ENCODE measurements at regions not wholly inside any gene's neighbourhood (a gene's known extent, or its start where the extent isn't known, plus 50 kb on each side); places are given as distances from the start of the nearest gene placed in this dataset.
A peak's percentile ranks its signal among the peaks of the same experiment; 100 is the strongest.

DNA sequence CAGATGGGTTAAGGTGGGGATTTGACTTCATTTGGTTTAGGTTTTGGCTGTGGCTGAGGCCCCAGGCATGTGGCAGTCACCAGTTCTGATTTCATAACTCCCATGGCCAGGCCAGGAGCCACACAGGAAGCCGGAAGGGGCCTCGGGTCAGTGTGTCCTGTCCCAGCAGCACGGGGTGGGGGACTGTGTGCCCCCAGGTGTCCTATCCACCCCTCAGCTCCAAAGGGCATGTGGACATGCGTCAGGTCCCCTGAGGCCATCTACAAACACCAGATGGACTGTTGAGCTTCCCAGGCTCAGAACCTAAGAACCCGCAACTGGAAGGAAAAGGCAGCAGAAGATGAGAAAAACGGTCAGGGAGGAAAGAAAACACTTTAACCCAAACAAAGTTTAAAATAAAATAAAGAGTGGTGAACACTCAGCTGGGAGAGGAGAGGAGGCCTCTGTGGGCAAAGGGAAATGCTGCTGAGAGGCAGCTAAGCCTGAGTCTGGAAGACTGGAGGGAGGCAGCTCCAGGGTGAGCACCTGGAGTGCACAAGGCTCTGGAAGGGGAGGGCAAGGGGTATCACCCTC, 260.8 kb downstream of the AUH start:
- Histone ChIP-seq H3K4me1 (ENCODE audit: low read depth) (peaks cover 45% of the 10 kb centered on the region), H3K9me3 (ENCODE audit: low read depth) (no peaks in the 10 kb centered on the region), H3K27ac (peak overlapping the region; percentile 85), H3K36me3 (no peaks in the 10 kb centered on the region), H3K4me3 (no peak overlapping the region), H3K27me3 (no peaks in the 10 kb centered on the region)
- DNase-seq (ENCODE audit: low read depth in 1 of 2, low spot score in 1 of 2): no peak
- TF ChIP-seq, protein P1, sequence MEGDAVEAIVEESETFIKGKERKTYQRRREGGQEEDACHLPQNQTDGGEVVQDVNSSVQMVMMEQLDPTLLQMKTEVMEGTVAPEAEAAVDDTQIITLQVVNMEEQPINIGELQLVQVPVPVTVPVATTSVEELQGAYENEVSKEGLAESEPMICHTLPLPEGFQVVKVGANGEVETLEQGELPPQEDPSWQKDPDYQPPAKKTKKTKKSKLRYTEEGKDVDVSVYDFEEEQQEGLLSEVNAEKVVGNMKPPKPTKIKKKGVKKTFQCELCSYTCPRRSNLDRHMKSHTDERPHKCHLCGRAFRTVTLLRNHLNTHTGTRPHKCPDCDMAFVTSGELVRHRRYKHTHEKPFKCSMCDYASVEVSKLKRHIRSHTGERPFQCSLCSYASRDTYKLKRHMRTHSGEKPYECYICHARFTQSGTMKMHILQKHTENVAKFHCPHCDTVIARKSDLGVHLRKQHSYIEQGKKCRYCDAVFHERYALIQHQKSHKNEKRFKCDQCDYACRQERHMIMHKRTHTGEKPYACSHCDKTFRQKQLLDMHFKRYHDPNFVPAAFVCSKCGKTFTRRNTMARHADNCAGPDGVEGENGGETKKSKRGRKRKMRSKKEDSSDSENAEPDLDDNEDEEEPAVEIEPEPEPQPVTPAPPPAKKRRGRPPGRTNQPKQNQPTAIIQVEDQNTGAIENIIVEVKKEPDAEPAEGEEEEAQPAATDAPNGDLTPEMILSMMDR (IDR thresholded peaks at IDR 0.05; ENCODE audit: low read depth, low read length): no peak

DNA sequence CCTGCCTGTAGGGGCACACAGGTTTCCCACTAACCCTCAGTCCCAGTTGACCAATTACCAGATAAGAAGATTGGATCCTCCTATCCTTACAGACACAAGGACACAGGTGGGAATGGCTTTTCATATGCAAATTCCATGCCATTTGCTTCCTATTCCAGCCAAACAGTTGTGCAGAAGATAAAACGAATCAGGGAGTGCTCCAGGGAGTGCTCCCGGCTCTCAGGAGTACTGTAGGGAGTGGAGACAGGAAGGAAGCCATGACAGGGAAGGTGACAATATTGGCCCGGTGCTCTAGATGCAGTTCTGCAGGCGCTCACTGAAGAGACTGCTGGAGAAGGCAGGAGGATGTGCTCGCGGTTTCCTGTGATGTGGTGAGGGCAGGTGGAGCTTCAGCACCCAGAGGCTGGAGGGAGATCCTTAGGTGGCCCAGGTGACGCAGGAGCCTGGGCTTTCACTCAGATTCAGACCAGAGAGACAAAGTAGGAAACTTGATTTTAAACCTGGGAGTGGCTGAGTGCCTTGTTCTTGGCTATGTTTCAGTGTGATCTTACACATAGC, 260.0 kb downstream of the AUH start:
- Histone ChIP-seq H3K27me3 (no peaks in the 10 kb centered on the region), H3K4me3 (no peak overlapping the region), H3K27ac (peak overlapping the region; percentile 85), H3K9me3 (ENCODE audit: low read depth) (no peaks in the 10 kb centered on the region), H3K36me3 (no peaks in the 10 kb centered on the region), H3K4me1 (ENCODE audit: low read depth) (peaks cover 45% of the 10 kb centered on the region)
- DNase-seq (ENCODE audit: low read depth in 1 of 2, low spot score in 1 of 2): no peak
- TF ChIP-seq, protein P1 (IDR thresholded peaks at IDR 0.05; ENCODE audit: low read depth, low read length): no peak

DNA sequence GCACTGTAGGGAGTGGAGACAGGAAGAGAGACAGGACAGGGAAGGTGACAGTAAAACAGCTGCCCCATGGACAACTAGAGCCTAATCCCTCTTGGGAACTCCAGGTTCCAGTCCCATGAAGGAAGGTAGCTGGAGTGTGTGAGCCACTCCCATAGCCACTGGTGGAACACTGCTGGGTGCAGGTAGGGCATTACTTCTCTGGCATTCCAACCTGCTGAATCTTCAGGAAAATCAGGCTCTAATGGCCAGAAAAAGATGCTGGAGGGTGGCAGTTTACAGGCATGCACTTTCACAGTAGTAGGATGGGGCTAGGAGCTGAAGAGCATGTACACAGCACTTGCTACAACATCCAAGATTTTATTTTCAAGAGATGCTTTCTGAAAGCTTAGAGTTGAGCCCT, 259.4 kb downstream of the AUH start:
- TF ChIP-seq, protein P1 (IDR thresholded peaks at IDR 0.05; ENCODE audit: low read depth, low read length): no peak
- DNase-seq (ENCODE audit: low read depth in 1 of 2, low spot score in 1 of 2): no peak
- H3K27me3 ChIP-seq: no peaks in the 10 kb centered on the region
- no peaks in the 10 kb centered on the region for H3K9me3 ChIP-seq (ENCODE audit: low read depth)
- peaks cover 45% of the 10 kb centered on the region for H3K4me1 ChIP-seq (ENCODE audit: low read depth)
- no peaks in the 10 kb centered on the region for H3K36me3 ChIP-seq
- no peak overlapping the region for H3K27ac ChIP-seq
- no peak overlapping the region for H3K4me3 ChIP-seq

DNA sequence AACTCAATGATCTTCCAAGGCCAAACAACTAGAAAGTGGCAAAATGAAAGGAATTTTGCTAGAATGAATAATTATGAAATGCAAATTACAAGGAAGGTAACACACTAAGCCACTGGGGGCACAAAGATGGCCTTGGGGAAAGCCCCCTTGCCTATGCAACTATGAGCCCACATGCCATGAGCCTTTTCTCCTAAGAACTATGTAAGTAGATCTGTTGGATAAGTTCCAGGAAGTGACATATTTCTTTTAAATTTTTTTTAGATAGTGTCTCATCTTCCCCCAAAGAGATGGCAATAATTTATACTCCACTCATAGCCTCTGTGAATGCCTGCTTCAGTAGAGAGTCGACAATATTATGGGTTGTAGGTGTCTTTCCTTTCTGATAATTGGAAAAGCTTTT, 257.8 kb downstream of the AUH start:
- no peak for DNase-seq (ENCODE audit: low read depth in 1 of 2, low spot score in 1 of 2)
- no peaks in the 10 kb centered on the region for H3K36me3 ChIP-seq
- no peak overlapping the region for H3K4me3 ChIP-seq
- H3K9me3 ChIP-seq (ENCODE audit: low read depth): no peaks in the 10 kb centered on the region
- TF ChIP-seq, protein P1 (IDR thresholded peaks at IDR 0.05; ENCODE audit: low read depth, low read length): no peak
- peaks cover 30% of the 10 kb centered on the region for H3K4me1 ChIP-seq (ENCODE audit: low read depth)
- no peak overlapping the region for H3K27ac ChIP-seq
- H3K27me3 ChIP-seq: no peaks in the 10 kb centered on the region

DNA sequence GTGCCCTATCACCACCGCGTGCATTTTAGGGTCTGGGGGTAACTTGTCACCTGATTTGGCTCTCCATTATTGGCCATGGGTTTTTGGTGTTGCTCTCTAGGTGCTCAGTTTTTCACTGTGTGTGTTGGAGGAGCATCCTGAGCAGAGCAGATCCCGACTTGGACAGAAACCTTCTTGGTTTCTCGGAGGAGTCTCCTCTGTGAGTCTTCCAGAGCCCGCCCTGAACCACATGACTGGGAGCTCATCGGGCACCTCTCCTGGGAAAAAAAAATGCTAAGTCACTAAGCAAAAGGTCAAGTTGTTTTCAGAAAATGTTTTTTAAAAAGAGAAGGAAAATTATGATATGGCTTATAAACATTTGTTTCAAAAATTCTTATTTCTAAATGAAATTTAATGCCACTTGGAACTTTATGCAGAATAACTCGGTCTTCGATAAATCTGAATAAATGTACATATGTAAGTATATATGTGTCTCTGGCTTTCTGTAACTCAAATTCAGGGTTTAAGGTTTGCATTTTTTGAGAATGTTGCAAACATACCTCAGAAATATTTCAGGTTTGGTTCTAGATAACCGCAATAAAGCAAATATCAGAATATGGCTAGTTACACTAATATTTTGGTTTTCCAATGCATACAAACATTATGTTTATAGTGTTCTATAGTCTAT, 255.2 kb downstream of the AUH start:
- no peak for DNase-seq (ENCODE audit: low read depth in 1 of 2, low spot score in 1 of 2)
- H3K4me3 ChIP-seq: no peak overlapping the region
- H3K27ac ChIP-seq: no peak overlapping the region
- H3K9me3 ChIP-seq (ENCODE audit: low read depth): peaks cover 6% of the 10 kb centered on the region
- H3K4me1 ChIP-seq (ENCODE audit: low read depth): peaks cover 4% of the 10 kb centered on the region
- TF ChIP-seq, protein P1 (IDR thresholded peaks at IDR 0.05; ENCODE audit: low read depth, low read length): no peak
- no peaks in the 10 kb centered on the region for H3K27me3 ChIP-seq
- H3K36me3 ChIP-seq: no peaks in the 10 kb centered on the region
